ENCODE measurements at regions not wholly inside any gene's neighbourhood (a gene's known extent, or its start where the extent isn't known, plus 50 kb on each side); places are given as distances from the start of the nearest gene placed in this dataset.
A peak's percentile ranks its signal among the peaks of the same experiment; 100 is the strongest.

DNA sequence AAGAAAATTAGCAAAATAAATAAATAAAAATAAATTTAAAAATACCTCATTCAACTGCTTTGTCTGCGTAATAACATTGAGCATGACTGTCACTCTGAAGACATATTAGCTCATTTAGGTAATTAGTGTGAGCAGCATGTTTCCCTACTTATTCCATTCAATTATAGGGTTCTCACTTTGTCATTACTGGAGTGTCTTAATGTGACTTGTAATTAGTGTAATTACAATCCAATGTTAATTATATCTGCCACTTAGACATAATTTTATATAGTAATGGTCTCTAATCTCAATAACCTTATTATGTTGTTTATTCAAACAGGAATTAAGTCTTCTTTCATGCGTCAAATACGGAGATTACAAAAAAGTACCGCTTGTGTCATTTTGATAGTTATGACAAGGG lies 893.9 kb upstream of the ACVR2A start:
- Mint-ChIP-seq H3K27me3 (no peaks in the 10 kb centered on the region), H3K4me1 (no peaks in the 10 kb centered on the region)
- ATAC-seq = no peak

DNA sequence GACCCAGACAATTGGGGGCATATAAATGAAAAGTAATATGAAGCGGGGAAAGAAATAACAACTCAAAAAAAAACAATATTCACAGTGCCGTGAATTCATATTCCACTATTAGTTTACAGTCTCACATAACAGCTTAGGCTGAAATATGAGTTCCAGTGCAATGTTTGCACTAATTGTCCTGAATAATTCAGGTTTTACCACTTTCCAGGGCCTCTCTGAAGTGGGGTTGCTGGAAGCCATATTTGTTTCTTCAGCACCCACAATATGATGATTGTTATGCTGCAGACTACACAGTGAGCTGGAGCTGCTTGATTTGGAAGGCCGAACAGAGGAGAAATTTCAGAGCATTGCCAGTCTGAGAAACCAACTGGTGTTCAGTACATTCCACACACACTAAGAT lies 894.5 kb upstream of the ACVR2A start:
- H3K4me1 Mint-ChIP-seq = no peaks in the 10 kb centered on the region
- peaks cover 0 to 10% of the 10 kb centered on the region in 2 donors for H3K9me3 Mint-ChIP-seq
- ATAC-seq (no peak), DNase-seq (no peak)
- H3K27me3 Mint-ChIP-seq = no peaks in the 10 kb centered on the region
- no peak overlapping the region for H3K4me3 Mint-ChIP-seq
- no peak overlapping the region for H3K27ac Mint-ChIP-seq

More for the DNA sequence above, 893.9 kb upstream of the ACVR2A start:
- no peak overlapping the region for H3K4me3 Mint-ChIP-seq
- no peak for DNase-seq
- H3K9me3 Mint-ChIP-seq = peaks cover 0 to 10% of the 10 kb centered on the region in 2 donors
- no peak overlapping the region for H3K27ac Mint-ChIP-seq

DNA sequence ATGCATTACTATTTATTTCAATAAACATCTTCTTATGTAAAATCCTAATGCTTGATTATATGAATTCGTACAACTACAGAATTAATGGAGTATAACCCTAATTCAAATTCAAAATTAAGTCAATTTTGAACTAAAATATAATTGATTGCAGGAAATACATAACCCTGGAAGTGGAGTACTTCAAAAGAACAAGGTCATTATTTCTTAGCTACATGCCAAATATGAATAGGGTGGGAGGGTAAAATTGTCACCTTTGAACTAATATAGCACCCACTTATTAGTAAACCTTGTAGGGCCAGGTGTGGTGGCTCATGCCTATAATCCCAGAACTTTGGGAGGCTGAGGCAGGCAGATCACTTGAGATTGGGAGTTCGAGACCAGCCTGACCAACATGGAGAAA lies 895.4 kb upstream of the ACVR2A start:
- ATAC-seq (no peak), DNase-seq (no peak)
- H3K9me3 Mint-ChIP-seq = peaks cover 0 to 10% of the 10 kb centered on the region in 2 donors
- H3K4me3 Mint-ChIP-seq = no peak overlapping the region
- H3K4me1 Mint-ChIP-seq = no peaks in the 10 kb centered on the region
- H3K27me3 Mint-ChIP-seq = no peaks in the 10 kb centered on the region
- no peak overlapping the region for H3K27ac Mint-ChIP-seq

DNA sequence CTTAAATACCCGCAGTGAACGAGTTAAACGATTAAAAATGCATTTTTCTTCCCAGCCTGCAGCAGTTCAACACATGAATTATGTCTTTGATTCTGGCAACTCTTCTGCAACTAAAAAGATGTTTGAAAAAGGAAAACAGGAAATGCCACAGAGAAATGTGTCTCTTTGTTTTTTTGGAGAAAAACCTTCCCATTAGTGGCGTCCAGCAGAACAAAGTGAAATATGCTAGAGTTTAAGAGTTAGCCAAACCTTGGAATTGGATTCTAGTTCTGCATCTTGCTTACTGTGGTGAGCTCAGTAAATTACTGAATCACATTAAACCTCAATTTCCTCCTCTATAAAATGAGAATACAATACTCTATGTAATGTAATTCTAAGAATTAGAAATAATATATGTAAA lies 900.2 kb upstream of the ACVR2A start:
- H3K4me1 Mint-ChIP-seq = no peaks in the 10 kb centered on the region
- H3K27ac Mint-ChIP-seq = no peak overlapping the region
- no peak for ATAC-seq
- H3K4me3 Mint-ChIP-seq = no peak overlapping the region
- DNase-seq = no peak
- peaks cover 0 to 10% of the 10 kb centered on the region in 2 donors for H3K9me3 Mint-ChIP-seq
- H3K27me3 Mint-ChIP-seq = no peaks in the 10 kb centered on the region

- Mint-ChIP-seq H3K9me3 (peaks cover 0 to 14% of the 10 kb centered on the region in 2 donors), H3K4me3 (no peak overlapping the region), H3K27me3 (no peaks in the 10 kb centered on the region), H3K27ac (no peak overlapping the region), H3K4me1 (no peaks in the 10 kb centered on the region)
- no peak for DNase-seq
- no peak for ATAC-seq
Observed at GRCh38 chr2:146939991-146940685, 904.7 kb upstream of the ACVR2A start.

DNA sequence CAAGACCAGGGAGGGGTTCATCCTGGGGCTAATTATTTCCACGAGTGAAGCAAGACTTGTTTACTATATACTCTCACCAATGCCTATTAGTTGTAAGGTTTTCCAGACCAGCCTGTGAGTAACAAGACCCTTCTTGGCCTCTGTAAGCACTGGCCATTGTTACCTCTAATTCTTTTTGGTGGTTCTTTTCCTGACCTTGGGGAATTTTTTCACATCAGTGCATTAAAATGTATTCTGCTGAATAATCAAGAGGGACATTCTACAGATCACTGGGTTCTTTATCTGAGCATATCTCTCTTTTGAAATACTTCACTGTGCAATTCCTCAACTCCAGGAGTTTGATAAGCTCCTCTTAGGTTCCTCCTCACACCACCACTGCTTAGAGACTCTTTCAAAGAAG lies 909.9 kb upstream of the ACVR2A start:
- no peak overlapping the region for H3K4me3 Mint-ChIP-seq
- no peaks in the 10 kb centered on the region for H3K27me3 Mint-ChIP-seq
- no peak overlapping the region for H3K27ac Mint-ChIP-seq
- DNase-seq = no peak
- peaks cover 4 to 31% of the 10 kb centered on the region in 2 donors for H3K9me3 Mint-ChIP-seq
- no peak for ATAC-seq
- no peaks in the 10 kb centered on the region for H3K4me1 Mint-ChIP-seq

- DNase-seq (no peak), ATAC-seq (no peak)
- Mint-ChIP-seq H3K27ac (no peak overlapping the region), H3K4me3 (no peak overlapping the region), H3K4me1 (no peaks in the 10 kb centered on the region), H3K27me3 (no peaks in the 10 kb centered on the region), H3K9me3 (peaks cover 4 to 17% of the 10 kb centered on the region in 2 donors)
Observed at GRCh38 chr2:146931109-146931508, 913.7 kb upstream of the ACVR2A start.

- peaks cover 0 to 10% of the 10 kb centered on the region in 2 donors for H3K9me3 Mint-ChIP-seq
- no peaks in the 10 kb centered on the region for H3K27me3 Mint-ChIP-seq
- H3K4me3 Mint-ChIP-seq = no peak overlapping the region
- ATAC-seq (peak; percentile 26), DNase-seq (no peak)
- no peak overlapping the region for H3K27ac Mint-ChIP-seq
- H3K4me1 Mint-ChIP-seq = no peaks in the 10 kb centered on the region
Observed at GRCh38 chr2:146927080-146927711, 917.6 kb upstream of the ACVR2A start.

DNA sequence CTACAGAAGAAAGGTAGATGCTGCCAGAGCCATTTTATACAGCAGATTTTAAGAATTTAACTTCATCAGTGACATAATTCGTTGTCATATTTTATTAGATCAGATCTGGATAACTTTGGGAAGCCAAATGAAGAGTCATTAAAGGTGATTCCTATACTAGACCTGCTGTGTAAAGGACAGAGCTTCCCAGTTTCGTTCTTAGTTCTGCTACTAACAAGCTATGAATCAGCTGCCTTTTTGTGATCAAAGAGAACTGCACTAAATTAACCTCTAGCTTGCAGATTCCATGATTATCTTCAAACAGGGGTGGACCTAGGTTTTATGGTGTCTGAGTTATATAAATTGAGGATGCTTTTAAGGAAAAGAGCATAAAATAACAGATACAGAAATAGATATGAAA lies 926.5 kb upstream of the ACVR2A start:
- no peak for DNase-seq
- no peak overlapping the region for H3K27ac Mint-ChIP-seq
- no peak overlapping the region for H3K4me3 Mint-ChIP-seq
- H3K9me3 Mint-ChIP-seq = no peaks in the 10 kb centered on the region
- H3K4me1 Mint-ChIP-seq = no peaks in the 10 kb centered on the region
- no peaks in the 10 kb centered on the region for H3K27me3 Mint-ChIP-seq
- no peak for ATAC-seq

DNA sequence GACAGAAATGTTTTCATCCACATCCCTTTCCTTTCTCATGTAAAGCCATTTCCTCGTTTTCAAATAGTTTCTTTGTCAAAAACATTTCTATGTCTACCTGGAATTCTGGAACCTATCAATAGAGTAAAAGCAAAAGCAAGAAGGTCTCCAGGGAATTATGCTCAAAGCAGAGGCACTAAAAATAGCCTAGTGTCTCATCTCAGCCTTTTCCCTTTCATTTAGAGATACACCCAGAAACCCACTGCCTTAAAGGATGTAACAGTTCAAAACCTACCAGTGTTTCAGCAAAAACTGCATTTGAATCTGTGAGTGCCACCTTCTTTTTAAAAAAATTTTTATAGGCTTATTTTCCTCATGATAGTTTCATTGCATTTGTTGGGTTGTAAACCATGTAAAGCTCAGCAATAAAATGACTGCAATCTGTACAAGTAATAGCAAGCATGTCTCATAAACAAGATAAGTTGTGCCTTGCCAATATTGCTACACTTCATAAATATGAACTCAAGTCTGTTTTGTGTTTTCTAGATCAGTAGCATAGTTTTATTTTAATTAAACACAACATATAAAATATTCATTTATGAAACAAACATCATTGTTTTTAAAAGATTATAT lies 927.3 kb upstream of the ACVR2A start:
- H3K4me1 Mint-ChIP-seq = no peaks in the 10 kb centered on the region
- no peak overlapping the region for H3K27ac Mint-ChIP-seq
- no peak overlapping the region for H3K4me3 Mint-ChIP-seq
- H3K27me3 Mint-ChIP-seq = no peaks in the 10 kb centered on the region
- no peaks in the 10 kb centered on the region for H3K9me3 Mint-ChIP-seq
- ATAC-seq = no peak
- no peak for DNase-seq

DNA sequence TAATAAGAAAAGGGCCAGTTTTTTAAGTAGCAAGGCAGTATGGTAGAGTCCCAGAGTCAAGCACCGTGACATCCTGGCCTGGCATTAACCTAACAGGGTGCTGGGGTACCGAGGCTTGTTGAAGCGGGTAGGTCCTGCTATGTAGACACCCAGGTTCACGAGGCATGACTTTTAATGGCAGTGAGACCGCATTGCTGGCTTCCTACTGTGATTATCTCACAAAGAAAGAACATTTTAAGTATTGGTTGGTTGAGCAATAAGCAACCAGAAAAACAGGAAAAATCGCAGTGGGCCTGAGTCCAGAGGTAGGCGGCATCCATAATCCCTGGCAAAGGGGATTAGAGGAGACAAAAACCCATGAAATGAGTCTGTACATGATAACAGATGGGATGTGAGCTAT lies 927.9 kb upstream of the ACVR2A start:
- H3K4me1 Mint-ChIP-seq = no peaks in the 10 kb centered on the region
- H3K4me3 Mint-ChIP-seq = no peak overlapping the region
- no peak for DNase-seq
- no peaks in the 10 kb centered on the region for H3K9me3 Mint-ChIP-seq
- H3K27me3 Mint-ChIP-seq = no peaks in the 10 kb centered on the region
- no peak overlapping the region for H3K27ac Mint-ChIP-seq
- ATAC-seq = no peak

DNA sequence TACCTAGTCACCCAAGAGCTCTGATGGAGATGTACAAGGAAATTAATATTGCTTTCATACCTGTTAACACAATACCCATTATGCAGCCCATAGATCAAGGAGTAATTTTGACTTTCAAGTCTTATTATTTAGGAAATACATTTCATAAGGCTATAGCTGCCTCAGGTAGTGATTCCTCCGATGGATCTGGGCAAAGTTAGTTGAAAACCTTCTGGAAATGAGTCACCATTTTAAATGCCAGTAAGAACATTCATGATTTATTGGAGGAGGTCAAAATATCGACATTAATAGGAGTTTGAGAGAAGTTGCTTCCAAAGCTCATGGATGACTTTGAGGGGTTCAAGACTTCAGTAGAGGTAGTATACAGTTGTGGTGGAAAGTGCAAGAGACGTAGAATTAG lies 931.4 kb upstream of the ACVR2A start:
- peaks cover 0 to 6% of the 10 kb centered on the region in 2 donors for H3K9me3 Mint-ChIP-seq
- no peak overlapping the region for H3K27ac Mint-ChIP-seq
- no peak overlapping the region for H3K4me3 Mint-ChIP-seq
- no peaks in the 10 kb centered on the region for H3K27me3 Mint-ChIP-seq
- no peak for ATAC-seq
- H3K4me1 Mint-ChIP-seq = no peaks in the 10 kb centered on the region
- DNase-seq = no peak

- H3K4me3 Mint-ChIP-seq = no peak overlapping the region
- ATAC-seq = no peak
- DNase-seq = no peak
- no peak overlapping the region for H3K27ac Mint-ChIP-seq
- no peaks in the 10 kb centered on the region for H3K4me1 Mint-ChIP-seq
- no peaks in the 10 kb centered on the region for H3K27me3 Mint-ChIP-seq
- peaks cover 0 to 6% of the 10 kb centered on the region in 2 donors for H3K9me3 Mint-ChIP-seq
Observed at GRCh38 chr2:146912536-146912935, 932.3 kb upstream of the ACVR2A start.

DNA sequence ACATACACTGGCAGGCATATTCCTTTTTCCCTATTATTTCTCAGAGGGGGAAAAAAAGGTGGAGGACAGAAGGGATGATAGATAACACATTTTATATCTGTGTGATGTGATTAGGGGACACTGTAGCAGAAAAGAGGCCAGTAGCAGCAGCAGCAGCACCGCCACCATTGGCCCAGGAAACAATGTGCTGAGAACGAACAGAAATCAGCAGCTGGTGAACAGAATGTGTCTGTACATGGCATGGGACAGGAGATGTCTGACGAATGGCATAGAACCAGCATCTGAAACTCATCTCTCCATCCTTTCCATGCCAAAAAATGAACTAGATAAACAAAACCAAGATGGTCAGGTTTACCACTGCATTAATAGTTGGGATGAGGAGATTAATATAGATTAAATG lies 936.1 kb upstream of the ACVR2A start:
- no peak overlapping the region for H3K27ac Mint-ChIP-seq
- DNase-seq = no peak
- H3K9me3 Mint-ChIP-seq = peaks cover 0 to 6% of the 10 kb centered on the region in 2 donors
- no peak for ATAC-seq
- no peak overlapping the region for H3K4me3 Mint-ChIP-seq
- no peaks in the 10 kb centered on the region for H3K27me3 Mint-ChIP-seq
- no peaks in the 10 kb centered on the region for H3K4me1 Mint-ChIP-seq

DNA sequence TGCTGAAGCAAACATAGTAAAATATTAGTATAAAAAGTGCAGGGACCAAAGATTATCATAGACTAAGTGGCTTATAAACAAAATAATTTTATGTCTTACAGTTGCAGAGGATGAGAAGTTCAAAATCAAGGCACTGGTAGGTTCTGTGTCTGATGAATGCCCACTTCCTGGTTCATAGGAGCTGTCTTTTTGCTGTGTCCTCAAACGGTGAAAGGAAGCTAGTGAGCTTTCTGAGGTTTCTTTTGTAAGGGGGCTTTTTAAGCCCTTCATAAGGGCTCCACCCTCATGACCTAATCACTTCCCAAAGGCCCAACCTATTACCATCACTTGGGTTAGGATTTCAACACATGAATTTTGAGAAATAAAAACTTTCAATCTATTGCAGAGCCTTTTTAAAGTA lies 946.7 kb upstream of the ACVR2A start:
- Mint-ChIP-seq H3K4me1 (no peaks in the 10 kb centered on the region), H3K4me3 (no peak overlapping the region)

GRCh38 chr2:146894514-146894913 lies 950.3 kb upstream of the ACVR2A start:
- Mint-ChIP-seq H3K27me3 (no peaks in the 10 kb centered on the region), H3K4me3 (no peak overlapping the region), H3K27ac (no peak overlapping the region), H3K4me1 (no peaks in the 10 kb centered on the region), H3K9me3 (no peaks in the 10 kb centered on the region)
- DNase-seq = no peak
- no peak for ATAC-seq

More for the DNA sequence above, 946.7 kb upstream of the ACVR2A start:
- Mint-ChIP-seq H3K27ac (no peak overlapping the region), H3K9me3 (no peaks in the 10 kb centered on the region), H3K27me3 (no peaks in the 10 kb centered on the region)
- ATAC-seq (no peak), DNase-seq (no peak)
